ENCODE measurements at regions not wholly inside any gene's neighbourhood (a gene's known extent, or its start where the extent isn't known, plus 50 kb on each side); places are given as distances from the start of the nearest gene placed in this dataset.

GRCh38 chr4:161101881-161102280, 1061.9 kb downstream of the FSTL5 start:
- DNase-seq = no peak

- DNase-seq = no peak
Measured at GRCh38 chr4:161097821-161098220, 1066.0 kb downstream of the FSTL5 start.

DNA sequence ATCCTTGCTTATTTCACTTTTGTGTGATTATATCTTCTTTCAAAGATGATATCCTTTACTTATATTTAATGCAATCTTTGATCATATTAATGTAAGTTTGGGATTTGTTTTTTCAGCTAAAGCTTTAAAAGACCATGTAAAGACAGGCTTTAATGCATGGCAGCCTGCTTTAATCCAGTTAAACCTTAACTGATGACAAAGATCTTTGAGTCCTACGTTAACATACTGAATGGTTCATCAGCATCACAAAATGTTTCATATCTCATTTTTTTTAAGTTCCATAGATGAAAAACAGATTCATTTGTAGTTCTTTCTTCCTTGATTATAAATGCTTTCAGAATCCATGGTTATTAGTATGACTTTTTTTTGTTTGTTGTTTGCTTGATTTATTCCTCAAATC, 1102.8 kb downstream of the FSTL5 start:
- no peak for DNase-seq
